ENCODE measurements at regions not wholly inside any gene's neighbourhood (a gene's known extent, or its start where the extent isn't known, plus 50 kb on each side); places are given as distances from the start of the nearest gene placed in this dataset.

DNA sequence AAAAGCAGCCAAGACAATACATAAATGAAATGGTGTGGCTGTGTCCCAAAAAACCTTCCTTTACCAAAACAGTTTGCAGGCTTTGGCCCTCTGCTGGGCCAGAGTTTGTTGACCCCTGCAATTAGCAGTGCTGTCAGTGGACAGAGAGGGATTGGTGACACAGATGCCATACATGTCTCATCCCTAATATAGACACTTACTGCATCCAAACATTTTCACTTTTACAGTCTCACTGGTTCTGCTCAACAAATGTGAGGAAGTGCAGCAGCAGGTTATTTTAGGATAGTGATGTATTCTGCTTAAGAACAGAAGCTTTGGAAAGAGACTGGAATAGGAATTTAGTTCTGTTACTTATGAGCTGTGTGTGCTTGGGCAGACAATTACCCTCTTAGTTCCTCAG is 462.8 kb upstream of the LRRC7 start:
- TF ChIP-seq FOXJ3 (CRISPR knock-in tag; IDR thresholded peaks at IDR 0.05) (no peak), CTCF (IDR thresholded peaks at IDR 0.05) (no peak), POLR2AphosphoS5 (IDR thresholded peaks at IDR 0.05; ENCODE audit: low read depth, low read length) (no peak), EZH2phosphoT487 (IDR thresholded peaks at IDR 0.05; ENCODE audit: borderline replicate concordance, low read depth) (no peak)
- TF ChIP-seq, protein P1, sequence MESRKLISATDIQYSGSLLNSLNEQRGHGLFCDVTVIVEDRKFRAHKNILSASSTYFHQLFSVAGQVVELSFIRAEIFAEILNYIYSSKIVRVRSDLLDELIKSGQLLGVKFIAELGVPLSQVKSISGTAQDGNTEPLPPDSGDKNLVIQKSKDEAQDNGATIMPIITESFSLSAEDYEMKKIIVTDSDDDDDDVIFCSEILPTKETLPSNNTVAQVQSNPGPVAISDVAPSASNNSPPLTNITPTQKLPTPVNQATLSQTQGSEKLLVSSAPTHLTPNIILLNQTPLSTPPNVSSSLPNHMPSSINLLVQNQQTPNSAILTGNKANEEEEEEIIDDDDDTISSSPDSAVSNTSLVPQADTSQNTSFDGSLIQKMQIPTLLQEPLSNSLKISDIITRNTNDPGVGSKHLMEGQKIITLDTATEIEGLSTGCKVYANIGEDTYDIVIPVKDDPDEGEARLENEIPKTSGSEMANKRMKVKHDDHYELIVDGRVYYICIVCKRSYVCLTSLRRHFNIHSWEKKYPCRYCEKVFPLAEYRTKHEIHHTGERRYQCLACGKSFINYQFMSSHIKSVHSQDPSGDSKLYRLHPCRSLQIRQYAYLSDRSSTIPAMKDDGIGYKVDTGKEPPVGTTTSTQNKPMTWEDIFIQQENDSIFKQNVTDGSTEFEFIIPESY (IDR thresholded peaks at IDR 0.05; ENCODE audit: borderline replicate concordance, low read depth) = no peak
- TF ChIP-seq, protein P2, sequence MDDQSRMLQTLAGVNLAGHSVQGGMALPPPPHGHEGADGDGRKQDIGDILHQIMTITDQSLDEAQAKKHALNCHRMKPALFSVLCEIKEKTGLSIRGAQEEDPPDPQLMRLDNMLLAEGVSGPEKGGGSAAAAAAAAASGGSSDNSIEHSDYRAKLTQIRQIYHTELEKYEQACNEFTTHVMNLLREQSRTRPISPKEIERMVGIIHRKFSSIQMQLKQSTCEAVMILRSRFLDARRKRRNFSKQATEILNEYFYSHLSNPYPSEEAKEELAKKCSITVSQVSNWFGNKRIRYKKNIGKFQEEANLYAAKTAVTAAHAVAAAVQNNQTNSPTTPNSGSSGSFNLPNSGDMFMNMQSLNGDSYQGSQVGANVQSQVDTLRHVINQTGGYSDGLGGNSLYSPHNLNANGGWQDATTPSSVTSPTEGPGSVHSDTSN (IDR thresholded peaks at IDR 0.05) = no peak

All from SK-N-SH (cell line).